Mesendoderm (in vitro differentiated cells): ENCODE measurements at regions not wholly inside any gene's neighbourhood (a gene's known extent, or its start where the extent isn't known, plus 50 kb on each side); places are given as distances from the start of the nearest gene placed in this dataset.
"Not testable (repeated sequence)": the region's sequence is repeated elsewhere in the genome, so short reads cannot be mapped to it uniquely, and the experiment has no call there.

ENCODE experiments used
- DNase-seq: peaks from one replicate; pipeline ENCODE4 v3.0.0; 2013
- H2AK5ac ChIP-seq: 2 replicates; pipeline ENCODE4 v1.6.1; 2013; ENCODE audit warnings: low read length, inconsistent platforms
- H2BK120ac ChIP-seq: 2 replicates; pipeline ENCODE4 v1.6.1; 2013; ENCODE audit warnings: low read depth, mild to moderate bottlenecking, low read length, moderate library complexity, mixed read lengths
- H2BK15ac ChIP-seq: replicated peaks from 2 replicates; pipeline ENCODE4 v1.6.1; 2013; ENCODE audit warnings: low read depth, mild to moderate bottlenecking, moderate library complexity
- H2BK5ac ChIP-seq: 2 replicates; pipeline ENCODE4 v1.6.1; 2013; ENCODE audit warnings: low read length, inconsistent platforms
- H3K18ac ChIP-seq: 2 replicates; pipeline ENCODE4 v1.6.1; 2013; ENCODE audit warnings: mild to moderate bottlenecking, low read length, mixed read lengths
- H3K23ac ChIP-seq: one replicate; pipeline ENCODE4 v1.6.1; 2013; ENCODE audit warnings: low read length
- H3K27ac ChIP-seq: 2 replicates; pipeline ENCODE4 v1.5.1; 2013; ENCODE audit warnings: low read depth, mild to moderate bottlenecking, inconsistent platforms, low read length, moderate library complexity
- H3K27me3 ChIP-seq: 2 replicates; pipeline ENCODE4 v1.6.1; 2013; ENCODE audit warnings: low read length, control low read depth, mild to moderate bottlenecking, inconsistent platforms; ENCODE audit not compliant: insufficient read depth, poor library complexity
- H3K36me3 ChIP-seq: 2 replicates; pipeline ENCODE4 v1.6.1; 2013; ENCODE audit warnings: low read length, inconsistent platforms; ENCODE audit not compliant: control insufficient read depth, insufficient read depth
- H3K4ac ChIP-seq: one replicate; pipeline ENCODE4 v1.6.1; 2013; ENCODE audit warnings: low read depth, mild to moderate bottlenecking, low read length, moderate library complexity
- H3K4me1 ChIP-seq: 2 replicates; pipeline ENCODE4 v1.6.1; 2013; ENCODE audit warnings: low read depth, low read length, inconsistent platforms; ENCODE audit not compliant: control insufficient read depth
- H3K4me2 ChIP-seq: 2 replicates; pipeline ENCODE4 v1.6.1; 2013; ENCODE audit warnings: low read length
- H3K4me3 ChIP-seq: 2 replicates; pipeline ENCODE4 v1.5.1; 2013; ENCODE audit warnings: mild to moderate bottlenecking, low read length
- H3K56ac ChIP-seq: one replicate; pipeline ENCODE4 v1.6.1; 2013; ENCODE audit warnings: low read length
- H3K79me1 ChIP-seq: 2 replicates; pipeline ENCODE4 v1.6.1; 2013; ENCODE audit warnings: low read length, inconsistent platforms
- H3K79me2 ChIP-seq: 2 replicates; pipeline ENCODE4 v1.6.1; 2013; ENCODE audit warnings: mild to moderate bottlenecking, low read length; ENCODE audit not compliant: control insufficient read depth, insufficient read depth
- H3K9ac ChIP-seq: 2 replicates; pipeline ENCODE4 v1.6.1; 2013; ENCODE audit warnings: low read length, inconsistent platforms
- H4K5ac ChIP-seq: one replicate; pipeline ENCODE4 v1.6.1; 2013; ENCODE audit warnings: low read length
- H4K8ac ChIP-seq: one replicate; pipeline ENCODE4 v1.6.1; 2013; ENCODE audit warnings: low read depth, mild to moderate bottlenecking, control low read depth, low read length, moderate library complexity
- WGBS: extraction: QIAGEN DNeasy Blood & Tissue Kit; methylation state at CpG from one replicate; pipeline ENCODE4 v1.1.7; 2013; ENCODE audit warnings: low lambda C conversion rate, missing lambda C conversion rate; ENCODE audit not compliant: insufficient coverage; ENCODE audit errors: extremely low coverage; 5-methylcytosine and 5-hydroxymethylcytosine counted together

GRCh38 chr9:90505695-90506094, 136.9 kb downstream of the DIRAS2 start:
- Histone ChIP-seq H3K4ac (no peak overlapping the region), H3K56ac (no peak overlapping the region), H3K4me2 (no peak overlapping the region), H2BK5ac (no peak overlapping the region), H3K4me1 (peaks cover 12% of the 10 kb centered on the region), H3K79me2 (no peaks in the 10 kb centered on the region), H3K4me3 (no peak overlapping the region), H3K27me3 (no peaks in the 10 kb centered on the region), H4K8ac (no peak overlapping the region), H3K27ac (no peak overlapping the region), H3K23ac (no peak overlapping the region), H2BK120ac (peak overlapping the region; percentile 85), H2BK15ac (no peak overlapping the region), H3K79me1 (no peaks in the 10 kb centered on the region), H3K18ac (no peak overlapping the region), H4K5ac (no peak overlapping the region), H3K9ac (no peak overlapping the region), H2AK5ac (no peak overlapping the region), H3K36me3 (no peaks in the 10 kb centered on the region)
- WGBS = no CpG with 5 or more reads among the region's 1 CpG
- no peak for DNase-seq

GRCh38 chr9:90506402-90506801, 136.2 kb downstream of the DIRAS2 start:
- DNase-seq = peak; percentile 88
- not testable (repeated sequence) for H3K56ac ChIP-seq, H3K4me3 ChIP-seq, H3K4ac ChIP-seq, H2BK120ac ChIP-seq, H3K27me3 ChIP-seq, H3K9ac ChIP-seq, H2BK5ac ChIP-seq, H4K8ac ChIP-seq, H3K27ac ChIP-seq, H3K4me2 ChIP-seq, H2AK5ac ChIP-seq, H3K79me1 ChIP-seq, H3K23ac ChIP-seq, H3K79me2 ChIP-seq, H3K36me3 ChIP-seq, H2BK15ac ChIP-seq, H4K5ac ChIP-seq, H3K18ac ChIP-seq
- no CpG with 5 or more reads among the region's 4 CpGs for WGBS
- peaks cover 11% of the 10 kb centered on the region for H3K4me1 ChIP-seq

GRCh38 chr9:90507621-90508020, 135.0 kb downstream of the DIRAS2 start:
- WGBS = no CpG with 5 or more reads among the region's 2 CpGs
- H3K36me3 ChIP-seq = no peaks in the 10 kb centered on the region
- no peaks in the 10 kb centered on the region for H3K27me3 ChIP-seq
- H3K79me1 ChIP-seq = no peaks in the 10 kb centered on the region
- H3K23ac ChIP-seq = no peak overlapping the region
- no peak overlapping the region for H3K4ac ChIP-seq
- no peak overlapping the region for H2AK5ac ChIP-seq
- no peak overlapping the region for H2BK120ac ChIP-seq
- peak overlapping the region; percentile 48 for H2BK5ac ChIP-seq
- no peak overlapping the region for H3K18ac ChIP-seq
- H2BK15ac ChIP-seq = peak overlapping the region; percentile 92
- no peak overlapping the region for H3K56ac ChIP-seq
- H3K4me2 ChIP-seq = no peak overlapping the region
- H4K5ac ChIP-seq = no peak overlapping the region
- no peak overlapping the region for H3K9ac ChIP-seq
- DNase-seq = no peak
- no peak overlapping the region for H3K4me3 ChIP-seq
- peaks cover 3% of the 10 kb centered on the region for H3K4me1 ChIP-seq
- H4K8ac ChIP-seq = no peak overlapping the region
- H3K79me2 ChIP-seq = no peaks in the 10 kb centered on the region
- no peak overlapping the region for H3K27ac ChIP-seq

GRCh38 chr9:90508940-90509339, 133.7 kb downstream of the DIRAS2 start:
- no peak overlapping the region for H3K23ac ChIP-seq
- H3K36me3 ChIP-seq = no peaks in the 10 kb centered on the region
- WGBS = no CpG with 5 or more reads among the region's 2 CpGs
- peak overlapping the region; percentile 18 for H2AK5ac ChIP-seq
- H2BK5ac ChIP-seq = peak overlapping the region; percentile 37
- H3K4ac ChIP-seq = no peak overlapping the region
- H3K18ac ChIP-seq = no peak overlapping the region
- no peak overlapping the region for H2BK120ac ChIP-seq
- peaks cover 3% of the 10 kb centered on the region for H3K4me1 ChIP-seq
- no peak overlapping the region for H4K8ac ChIP-seq
- no peaks in the 10 kb centered on the region for H3K79me2 ChIP-seq
- no peak overlapping the region for H3K27ac ChIP-seq
- no peak overlapping the region for H3K4me2 ChIP-seq
- no peak overlapping the region for H2BK15ac ChIP-seq
- no peak overlapping the region for H3K4me3 ChIP-seq
- no peak overlapping the region for H4K5ac ChIP-seq
- H3K27me3 ChIP-seq = no peaks in the 10 kb centered on the region
- H3K79me1 ChIP-seq = no peaks in the 10 kb centered on the region
- peak; percentile 19 for DNase-seq
- no peak overlapping the region for H3K9ac ChIP-seq
- no peak overlapping the region for H3K56ac ChIP-seq

GRCh38 chr9:90511711-90512110, 130.9 kb downstream of the DIRAS2 start:
- no peak overlapping the region for H4K8ac ChIP-seq
- H3K27ac ChIP-seq = no peak overlapping the region
- peaks cover 5% of the 10 kb centered on the region for H3K4me1 ChIP-seq
- no peak overlapping the region for H3K23ac ChIP-seq
- no CpG with 5 or more reads among the region's 6 CpGs for WGBS
- DNase-seq = no peak
- H2BK120ac ChIP-seq = no peak overlapping the region
- no peak overlapping the region for H2BK15ac ChIP-seq
- no peak overlapping the region for H2BK5ac ChIP-seq
- H3K36me3 ChIP-seq = no peaks in the 10 kb centered on the region
- no peak overlapping the region for H3K18ac ChIP-seq
- no peak overlapping the region for H3K9ac ChIP-seq
- no peak overlapping the region for H3K4me2 ChIP-seq
- H3K4me3 ChIP-seq = no peak overlapping the region
- no peak overlapping the region for H3K56ac ChIP-seq
- no peaks in the 10 kb centered on the region for H3K79me1 ChIP-seq
- no peak overlapping the region for H4K5ac ChIP-seq
- no peaks in the 10 kb centered on the region for H3K79me2 ChIP-seq
- H2AK5ac ChIP-seq = no peak overlapping the region
- no peaks in the 10 kb centered on the region for H3K27me3 ChIP-seq
- no peak overlapping the region for H3K4ac ChIP-seq

GRCh38 chr9:90514877-90515276, 127.7 kb downstream of the DIRAS2 start:
- H3K79me2 ChIP-seq = no peaks in the 10 kb centered on the region
- H3K18ac ChIP-seq = no peak overlapping the region
- H3K56ac ChIP-seq = no peak overlapping the region
- no peak overlapping the region for H2AK5ac ChIP-seq
- no peak overlapping the region for H3K4me2 ChIP-seq
- no peak overlapping the region for H3K27ac ChIP-seq
- H3K4me3 ChIP-seq = no peak overlapping the region
- H4K5ac ChIP-seq = no peak overlapping the region
- H3K9ac ChIP-seq = no peak overlapping the region
- no peak overlapping the region for H2BK120ac ChIP-seq
- no peak overlapping the region for H3K23ac ChIP-seq
- no peak for DNase-seq
- no CpG with 5 or more reads among the region's 3 CpGs for WGBS
- H3K36me3 ChIP-seq = no peaks in the 10 kb centered on the region
- no peak overlapping the region for H4K8ac ChIP-seq
- no peaks in the 10 kb centered on the region for H3K27me3 ChIP-seq
- peaks cover 10% of the 10 kb centered on the region for H3K4me1 ChIP-seq
- no peaks in the 10 kb centered on the region for H3K79me1 ChIP-seq
- H3K4ac ChIP-seq = no peak overlapping the region
- H2BK5ac ChIP-seq = no peak overlapping the region
- H2BK15ac ChIP-seq = no peak overlapping the region
